ENCODE measurements at regions not wholly inside any gene's neighbourhood (a gene's known extent, or its start where the extent isn't known, plus 50 kb on each side); places are given as distances from the start of the nearest gene placed in this dataset.

DNA sequence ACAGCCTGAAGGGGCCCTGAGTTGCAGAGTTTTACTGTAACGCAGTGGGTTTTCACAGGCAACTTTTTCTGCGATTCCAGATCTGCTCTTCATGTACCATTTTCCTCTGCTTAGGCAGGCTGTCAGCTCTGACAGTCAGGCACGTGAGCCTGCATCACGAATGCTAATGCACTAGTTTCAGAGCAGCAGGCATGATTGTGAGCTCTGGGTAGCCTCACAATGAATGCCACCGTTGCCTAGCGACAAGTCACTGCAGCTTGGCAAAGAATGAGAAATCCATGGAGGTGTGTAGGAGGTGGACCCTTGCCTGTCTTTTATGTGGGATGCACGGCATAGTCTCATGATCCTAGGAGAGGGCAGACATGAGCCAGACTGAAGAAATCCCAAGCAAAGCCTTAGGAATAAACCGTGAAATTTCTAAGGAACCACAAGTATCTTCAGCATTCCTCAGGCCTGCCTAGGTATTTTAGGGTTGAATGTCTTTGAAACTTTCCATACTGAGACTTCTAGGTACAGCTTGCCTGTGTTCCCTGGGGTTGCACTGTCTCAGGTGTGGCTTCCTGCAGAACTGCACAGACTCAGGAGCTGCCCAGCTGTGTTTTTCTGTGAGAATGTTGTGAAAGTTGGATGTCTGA is 774.7 kb upstream of the TSPY4 start:
- DNase-seq (ENCODE audit: low read depth), result no peak

DNA sequence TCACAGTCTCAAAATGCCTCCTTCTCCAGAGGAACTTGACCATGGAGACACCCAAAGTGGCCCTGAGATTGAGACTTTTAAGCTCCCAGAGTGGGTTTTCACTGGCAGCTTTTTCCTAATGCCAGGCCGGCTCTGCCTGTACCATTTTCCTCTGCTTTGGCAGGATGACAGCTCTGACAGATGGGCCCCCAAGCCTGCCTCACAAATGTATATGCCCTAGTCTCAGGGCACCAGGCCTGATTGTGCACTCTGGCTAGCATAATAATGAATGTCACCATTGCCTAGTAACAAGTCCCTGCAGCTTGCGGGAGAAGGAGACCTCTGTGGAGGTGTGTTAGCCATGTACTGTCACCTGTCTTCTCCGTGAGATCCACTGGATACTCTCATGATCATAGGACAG is 772.8 kb upstream of the TSPY4 start:
- no peak for DNase-seq (ENCODE audit: low read depth)

DNA sequence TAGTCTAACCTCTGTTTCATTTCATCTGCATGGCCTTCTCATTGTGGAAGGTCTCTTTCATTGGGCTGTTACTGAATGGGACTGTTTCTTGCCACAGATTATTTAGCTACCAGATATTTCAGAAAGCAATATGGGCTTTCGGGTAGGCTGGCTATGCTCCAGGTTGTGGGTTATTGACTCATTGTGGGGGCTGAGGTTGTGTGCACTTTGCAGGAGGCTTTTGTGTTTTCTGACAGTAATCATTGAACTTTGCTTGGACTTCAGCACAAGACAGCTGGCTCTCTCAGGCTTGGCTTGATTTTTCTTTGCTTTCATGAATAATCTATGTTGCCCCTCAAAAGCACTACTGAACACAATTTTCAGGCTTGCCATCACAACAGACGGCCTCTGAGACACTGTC is 771.1 kb upstream of the TSPY4 start:
- no peak for DNase-seq (ENCODE audit: low read depth)

DNA sequence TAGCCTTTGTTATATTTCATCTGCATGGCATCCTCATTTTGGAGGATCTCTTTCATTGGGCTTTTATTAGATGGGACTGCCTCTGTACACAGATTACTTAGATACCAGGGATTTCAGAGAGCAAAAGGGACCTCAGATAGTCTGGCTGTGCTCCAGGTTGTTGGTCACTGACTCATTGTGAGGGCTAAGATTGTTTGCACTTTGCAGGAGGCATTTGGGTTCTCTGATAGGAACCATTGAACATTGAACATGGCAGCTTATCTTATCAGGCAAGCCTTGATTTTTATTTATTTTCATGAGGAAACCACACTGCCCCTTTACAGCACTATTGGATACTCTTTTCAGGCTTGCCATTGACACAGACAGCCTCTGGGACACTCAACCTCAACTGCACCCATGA is 766.9 kb upstream of the TSPY4 start:
- DNase-seq (ENCODE audit: low read depth), result no peak

DNA sequence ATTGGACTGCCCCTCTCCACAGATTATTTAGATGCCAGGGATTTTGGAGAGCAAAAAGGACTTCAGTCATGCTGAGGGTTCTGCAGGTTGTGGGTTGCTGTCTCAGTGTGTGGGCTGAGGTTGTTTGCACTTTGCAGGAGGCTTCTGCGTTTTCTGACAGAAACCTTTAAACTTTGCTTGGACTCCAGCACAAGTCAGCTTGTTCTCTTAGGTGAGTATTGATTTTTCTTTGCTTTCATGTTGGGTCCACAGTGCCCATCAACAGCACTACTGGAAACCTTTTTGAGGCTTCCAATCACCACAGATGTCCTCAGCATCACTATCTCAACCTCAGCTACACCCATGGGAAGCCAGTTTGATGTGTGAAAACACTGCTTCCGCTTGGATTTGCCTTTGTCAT is 764.3 kb upstream of the TSPY4 start:
- no peak for DNase-seq (ENCODE audit: low read depth)

DNA sequence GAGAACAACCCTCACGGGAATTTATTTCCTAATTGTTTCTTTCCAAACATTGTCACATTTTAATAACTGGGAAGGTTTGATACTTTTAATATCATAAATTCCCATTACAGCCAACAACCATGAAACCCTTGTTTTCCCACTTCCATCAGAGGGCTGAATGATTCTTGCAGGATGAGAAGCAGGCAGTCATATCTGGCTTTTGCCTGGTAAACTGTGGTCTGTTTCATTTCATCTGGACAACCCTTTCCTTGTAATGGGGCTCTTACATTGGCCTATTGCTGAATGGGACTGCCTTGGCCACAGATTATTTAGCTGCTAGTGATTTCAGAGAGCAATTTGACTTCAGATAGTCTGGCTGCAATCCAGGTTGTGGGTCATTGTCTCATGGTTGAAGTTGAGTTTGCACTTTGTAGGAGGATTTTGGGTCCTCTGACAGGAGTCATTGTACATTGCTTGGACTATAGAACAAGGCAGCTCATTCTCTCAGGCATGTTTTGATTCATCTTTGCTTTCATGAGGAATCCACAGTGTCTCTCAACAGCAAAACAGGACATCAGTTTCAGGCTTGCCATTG is 754.9 kb upstream of the TSPY4 start:
- DNase-seq (ENCODE audit: low read depth), result no peak

DNA sequence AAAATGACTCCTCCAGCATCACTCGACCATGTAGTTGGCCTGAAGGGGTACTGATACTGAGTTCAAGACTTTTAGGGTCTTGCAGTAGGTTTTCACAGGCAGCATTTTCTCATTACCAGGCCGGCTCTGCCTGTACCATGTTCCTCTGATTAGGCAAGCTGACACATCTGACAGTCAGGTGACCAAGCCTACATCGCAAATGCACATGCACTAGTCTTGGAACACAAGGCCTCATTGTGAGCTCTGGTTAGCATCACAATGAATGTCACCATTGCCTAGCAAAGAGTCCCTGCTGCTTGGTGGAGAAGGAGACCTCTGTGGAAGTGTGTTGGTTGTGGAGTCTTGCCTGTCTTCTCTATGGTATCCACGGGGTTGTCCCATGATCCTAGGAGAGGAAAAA is 754.1 kb upstream of the TSPY4 start:
- DNase-seq (ENCODE audit: low read depth), result no peak

DNA sequence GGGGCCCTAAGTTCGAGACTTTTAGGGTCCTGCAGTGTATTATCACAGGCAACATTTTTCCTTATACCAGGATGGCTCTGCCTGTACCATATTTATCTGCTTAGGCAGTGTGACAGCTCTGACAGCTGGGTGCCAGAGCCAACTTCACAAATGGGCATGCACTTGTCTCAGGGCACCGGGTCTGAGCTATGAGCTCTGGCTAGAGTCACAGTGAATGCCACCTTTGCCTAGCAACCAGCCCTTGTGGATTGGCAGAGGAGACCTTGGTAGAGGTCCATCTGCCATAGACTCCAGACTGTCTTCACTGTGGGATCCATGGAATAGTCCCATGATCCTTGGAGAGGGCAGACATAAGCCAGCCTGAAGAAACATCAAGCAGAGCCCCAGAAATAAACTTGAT is 746.6 kb upstream of the TSPY4 start:
- no peak for DNase-seq (ENCODE audit: low read depth)

DNA sequence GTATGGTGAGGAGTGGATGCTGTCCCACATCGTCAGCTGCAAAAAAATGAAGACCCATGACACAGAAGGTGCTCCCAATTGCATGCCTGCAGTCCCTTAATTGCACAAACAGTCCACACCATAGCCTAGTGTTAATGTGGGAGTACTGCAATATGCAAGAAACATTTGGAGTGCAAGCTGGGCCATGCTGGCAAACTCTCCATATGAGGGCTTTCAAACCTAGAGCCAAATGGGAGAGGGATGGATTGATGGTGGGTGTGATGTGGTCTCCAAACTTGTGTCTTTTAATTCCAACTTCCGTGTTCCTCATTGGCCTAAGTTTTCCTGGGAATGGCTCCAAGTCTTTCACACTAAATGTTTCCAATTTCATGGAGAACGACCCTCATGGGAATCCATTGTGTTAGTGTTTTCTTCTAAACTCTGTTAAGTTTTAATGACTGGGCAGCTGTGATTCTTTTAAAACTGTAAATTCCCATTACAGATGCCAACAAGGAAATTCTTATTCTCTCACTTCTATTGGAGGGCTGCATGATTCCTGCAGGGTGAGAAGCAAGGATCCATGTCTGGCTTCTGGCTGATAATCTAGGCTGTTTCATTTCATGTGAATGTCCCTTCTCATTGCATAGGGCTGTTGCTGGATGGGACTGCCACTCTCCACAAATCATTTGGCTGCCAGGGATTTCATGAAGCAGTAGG is 745.3 kb upstream of the TSPY4 start:
- no peak for DNase-seq (ENCODE audit: low read depth)

DNA sequence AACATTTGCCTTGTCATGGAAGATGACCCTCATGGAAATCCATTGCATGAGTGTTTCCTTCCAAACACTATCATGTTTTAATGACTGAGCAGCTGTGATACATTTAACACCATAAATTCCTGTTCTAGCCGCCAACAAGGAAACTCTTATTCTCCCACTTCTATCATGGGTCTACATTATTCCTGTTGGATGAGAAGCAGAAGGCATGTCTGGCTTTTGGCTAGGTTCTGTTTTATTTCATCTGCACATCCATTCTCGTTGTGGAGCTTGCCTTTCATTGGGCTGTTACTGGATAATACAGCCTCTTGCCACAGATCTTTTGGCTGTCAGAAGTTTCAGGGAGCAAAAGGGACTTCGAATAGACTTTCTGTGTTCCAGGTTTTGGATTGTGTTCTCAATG is 742.6 kb upstream of the TSPY4 start:
- DNase-seq (ENCODE audit: low read depth), result no peak

DNA sequence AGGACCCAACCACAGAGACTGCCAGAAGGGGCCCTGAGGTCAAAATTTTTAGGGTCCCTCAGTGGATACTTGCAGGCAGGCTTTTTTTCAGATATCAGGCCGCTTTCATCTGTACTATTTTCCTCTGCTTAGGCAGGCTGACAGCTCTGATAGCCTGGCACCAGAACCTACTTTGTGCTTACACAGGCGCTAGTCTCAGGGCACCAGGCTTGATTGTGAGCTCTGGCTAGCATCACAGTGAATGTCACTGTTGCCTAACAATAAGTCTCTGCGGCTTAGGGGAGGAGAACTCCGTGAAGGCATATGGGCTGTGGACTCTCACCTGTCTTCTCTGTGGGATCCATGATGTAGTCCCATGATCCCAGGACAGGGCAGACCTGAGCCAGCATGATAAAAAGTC is 738.1 kb upstream of the TSPY4 start:
- DNase-seq (ENCODE audit: low read depth), result no peak

DNA sequence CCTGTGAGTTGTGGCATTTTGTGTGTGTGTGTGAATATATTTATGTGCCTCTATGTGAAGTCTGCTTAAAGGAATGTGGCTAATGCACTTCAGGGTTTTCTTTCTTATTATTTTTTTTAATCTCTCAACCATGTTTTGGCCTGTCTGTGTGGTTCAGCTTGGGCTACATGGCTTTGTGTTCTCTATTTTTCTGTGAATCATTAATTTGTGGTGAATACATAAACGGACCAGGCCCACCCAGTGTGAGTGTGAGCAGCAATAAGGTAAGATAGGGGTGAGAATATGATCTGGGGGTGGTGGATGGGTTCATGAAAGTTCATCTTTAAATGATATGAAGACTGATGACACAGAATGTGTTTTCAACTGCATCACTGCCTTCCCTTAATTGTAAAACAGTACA is 726.6 kb upstream of the TSPY4 start:
- no peak for DNase-seq (ENCODE audit: low read depth)

DNA sequence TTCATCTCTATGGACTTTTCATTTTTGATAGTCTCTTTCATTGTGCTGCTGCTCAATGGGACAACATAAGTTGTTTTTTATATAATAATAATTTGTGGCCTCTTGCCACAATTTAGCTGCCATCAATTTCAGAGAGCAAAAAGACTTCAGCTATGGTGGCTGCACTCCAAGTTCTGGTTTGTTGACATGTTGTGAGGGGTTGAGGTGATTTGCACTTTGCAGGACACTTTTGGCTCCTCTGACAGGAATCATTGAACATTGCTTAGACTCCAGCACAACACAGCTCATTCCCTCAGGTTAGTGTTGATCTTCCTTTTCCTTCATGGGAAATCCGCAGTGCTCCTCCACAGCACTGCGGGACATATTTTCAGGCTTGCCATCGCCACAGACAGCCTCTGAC is 725.4 kb upstream of the TSPY4 start:
- no peak for DNase-seq (ENCODE audit: low read depth)

DNA sequence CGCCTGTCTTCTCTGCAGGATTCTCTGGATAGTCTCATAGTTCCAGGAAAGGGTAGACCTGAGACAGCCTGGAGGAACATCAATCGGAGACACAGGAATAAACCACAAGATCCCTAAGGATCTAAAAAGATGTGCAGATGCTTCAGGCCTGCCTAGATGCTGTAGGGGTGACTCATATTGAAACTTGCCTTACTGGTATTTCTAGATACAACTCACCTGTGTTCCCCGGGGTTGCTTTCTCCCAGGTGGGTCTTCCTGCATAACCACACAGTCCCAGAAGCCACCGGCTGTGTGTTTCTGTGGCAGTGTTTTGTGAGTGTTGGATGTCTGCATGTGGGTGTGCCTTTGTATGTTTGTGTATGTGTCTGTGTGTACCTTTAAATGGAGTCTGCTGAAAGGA is 719.0 kb upstream of the TSPY4 start:
- no peak for DNase-seq (ENCODE audit: low read depth)

DNA sequence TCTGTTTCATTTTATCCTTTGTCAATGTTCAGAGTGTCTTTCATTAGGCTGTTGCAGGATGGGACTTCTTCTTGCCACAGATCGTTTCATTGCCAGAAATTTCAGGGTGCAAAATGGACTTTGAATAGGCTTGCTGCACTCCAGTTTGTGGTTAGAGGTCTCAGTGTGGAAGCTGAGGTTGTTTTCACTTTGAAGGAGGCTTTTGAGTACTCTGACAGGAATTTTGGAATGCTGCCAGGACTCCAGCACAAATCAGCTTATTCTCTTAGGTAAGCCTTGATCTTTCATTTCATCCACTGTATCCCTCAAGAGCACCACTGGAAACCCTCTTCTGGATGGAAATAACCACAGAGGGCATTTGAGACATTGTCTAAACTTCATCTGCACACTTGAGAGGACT is 715.1 kb upstream of the TSPY4 start:
- DNase-seq (ENCODE audit: low read depth), result no peak

DNA sequence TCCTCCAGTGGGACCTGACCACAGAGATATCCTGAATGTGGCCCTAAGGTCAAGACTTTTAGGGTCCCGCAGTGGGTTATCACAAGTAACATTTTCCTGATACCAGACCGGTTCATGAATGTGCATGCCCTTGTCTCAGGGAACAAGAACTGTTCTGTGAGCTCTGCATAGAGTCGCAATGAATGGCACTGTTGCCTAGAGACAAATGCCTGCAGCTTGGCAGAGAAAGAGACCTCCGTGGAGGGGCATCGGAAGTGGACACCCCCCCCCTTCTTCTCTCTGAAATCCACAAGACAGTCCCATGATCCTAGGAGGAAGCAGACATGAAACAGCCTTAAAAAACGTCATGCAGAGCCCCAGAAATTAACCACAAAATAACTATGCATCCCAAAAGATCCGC is 714.4 kb upstream of the TSPY4 start:
- DNase-seq (ENCODE audit: low read depth), result no peak

DNA sequence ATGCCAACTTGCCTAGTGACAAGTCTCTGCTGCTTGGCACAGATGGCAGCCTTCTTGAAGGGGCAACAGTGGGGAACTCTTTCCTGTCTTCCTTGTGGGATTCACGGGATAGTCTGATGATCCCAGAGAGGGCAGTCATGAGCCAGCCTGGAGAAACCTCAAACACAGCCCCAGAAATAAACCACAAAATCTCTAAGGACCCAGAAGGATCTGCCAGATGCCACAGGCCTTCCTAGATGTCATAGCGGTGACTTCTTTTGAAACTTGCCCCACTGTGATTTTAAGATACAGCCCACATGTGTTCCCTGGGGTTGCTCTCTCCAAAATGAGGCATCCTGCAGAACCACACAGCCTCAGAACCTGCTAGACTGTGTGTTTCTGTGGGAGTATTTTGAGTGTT is 707.6 kb upstream of the TSPY4 start:
- no peak for DNase-seq (ENCODE audit: low read depth)

DNA sequence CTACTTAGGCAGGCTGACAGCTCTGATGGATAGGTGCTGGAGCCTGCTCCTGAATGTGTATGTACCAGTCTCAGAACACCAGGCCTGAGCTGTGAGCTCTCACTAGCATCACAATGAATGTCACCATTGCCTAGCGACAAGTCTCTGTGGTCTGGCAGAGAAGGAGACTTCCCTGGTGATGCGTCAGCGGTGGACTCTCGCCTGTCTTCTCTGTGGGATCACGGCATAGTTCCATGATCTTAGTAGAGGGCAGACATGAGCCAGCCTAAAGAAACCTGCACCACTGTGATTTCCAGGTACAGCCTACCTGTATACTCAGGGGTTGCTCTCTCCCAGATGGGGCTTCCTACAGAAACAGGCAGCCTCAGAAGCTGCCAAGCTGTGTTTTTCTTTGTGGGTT is 699.2 kb upstream of the TSPY4 start:
- DNase-seq (ENCODE audit: low read depth), result no peak

DNA sequence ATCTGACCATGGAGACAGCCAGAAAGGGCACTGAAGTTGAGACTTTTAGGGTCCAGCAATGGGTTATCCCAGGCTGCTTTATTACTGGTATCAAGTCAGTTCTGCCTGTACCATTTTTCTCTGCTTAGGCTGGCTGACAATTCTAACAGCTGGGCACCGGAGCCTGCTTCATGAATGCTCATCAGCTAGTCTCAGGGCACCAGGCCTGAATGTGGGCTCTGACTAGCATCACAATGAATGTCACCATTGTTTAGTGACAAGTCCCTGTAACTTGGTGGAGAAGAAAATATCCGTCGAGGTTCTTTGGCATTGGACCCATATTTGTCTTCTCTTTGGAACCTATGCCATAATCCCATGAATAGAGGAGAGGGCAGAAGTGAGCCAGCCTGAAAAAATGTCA is 692.3 kb upstream of the TSPY4 start:
- no peak for DNase-seq (ENCODE audit: low read depth)

DNA sequence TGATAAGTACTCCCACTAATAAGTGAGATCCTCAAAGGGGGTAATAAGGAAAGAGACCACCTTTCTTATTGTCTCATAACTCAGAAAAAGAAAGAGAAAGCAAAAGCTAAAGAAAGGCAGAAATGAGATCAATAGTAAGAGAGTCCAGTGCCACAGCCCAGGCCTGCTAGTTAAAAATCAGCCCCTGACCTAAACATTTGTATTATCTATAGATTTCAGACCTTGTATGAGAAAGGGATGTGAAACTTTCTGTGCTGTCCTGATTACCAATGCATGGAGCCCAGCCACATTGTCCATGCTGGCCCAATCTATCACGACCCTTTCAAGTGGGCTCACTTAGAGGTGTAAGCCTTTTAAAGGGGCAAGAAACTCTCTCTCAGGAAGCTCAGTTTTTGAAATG is 684.8 kb upstream of the TSPY4 start:
- no peak for DNase-seq (ENCODE audit: low read depth)

DNA sequence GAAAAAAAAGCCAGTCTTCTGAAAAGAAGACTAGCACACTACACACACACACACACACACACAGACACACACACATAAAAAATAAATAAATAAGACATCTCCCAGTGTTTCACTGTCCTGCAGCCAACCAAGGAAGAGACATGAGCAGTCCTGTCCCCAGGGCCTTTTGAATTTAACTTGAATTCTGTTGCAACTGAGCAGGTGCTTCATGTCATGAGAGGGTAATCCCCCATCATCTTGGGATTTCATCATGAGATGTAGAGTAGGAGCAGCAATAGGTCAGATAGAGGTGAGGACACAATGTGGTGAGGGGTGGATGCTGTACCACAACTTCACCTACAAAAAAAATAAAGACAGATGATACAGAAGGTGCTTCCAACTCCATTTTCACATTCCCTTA is 682.2 kb upstream of the TSPY4 start:
- no peak for DNase-seq (ENCODE audit: low read depth)

DNA sequence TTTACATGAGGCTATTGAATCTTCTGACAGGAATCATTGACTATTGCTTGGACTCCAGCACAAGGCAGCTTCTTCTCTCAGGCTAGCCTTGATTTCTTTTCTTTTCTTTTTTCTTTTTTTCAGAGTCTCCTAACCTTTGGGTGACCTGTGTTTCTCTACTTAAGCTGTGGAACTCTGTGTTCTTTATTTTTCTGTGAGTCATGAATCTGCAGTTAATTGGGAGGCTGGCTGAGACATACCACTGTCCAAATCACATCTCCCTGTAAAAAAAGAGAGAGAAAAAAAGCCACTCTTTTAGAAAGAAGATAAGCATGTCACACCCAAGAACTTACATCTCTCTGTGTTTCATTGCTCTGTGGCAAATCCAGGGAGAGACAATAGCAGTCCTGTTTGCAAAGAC is 681.2 kb upstream of the TSPY4 start:
- DNase-seq (ENCODE audit: low read depth), result no peak

DNA sequence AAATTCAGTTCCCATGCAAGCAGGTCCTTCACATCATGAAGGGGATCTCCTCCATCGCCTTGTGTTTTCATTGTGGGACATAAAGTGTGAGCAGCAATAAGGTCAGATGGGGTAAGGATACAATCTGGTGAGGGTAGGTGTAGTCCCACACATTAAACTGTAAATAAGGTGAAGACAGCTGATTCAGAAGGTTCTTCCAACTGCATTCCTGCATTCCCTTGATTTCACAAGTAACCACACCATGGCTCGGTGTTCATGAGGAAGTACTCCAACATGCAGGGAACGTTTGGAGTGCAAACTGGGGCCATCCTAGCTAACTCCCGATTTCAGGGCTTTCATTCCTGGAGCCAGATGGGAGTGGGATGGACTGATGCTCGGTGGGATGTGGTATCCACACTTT is 680.7 kb upstream of the TSPY4 start:
- DNase-seq (ENCODE audit: low read depth), result no peak

DNA sequence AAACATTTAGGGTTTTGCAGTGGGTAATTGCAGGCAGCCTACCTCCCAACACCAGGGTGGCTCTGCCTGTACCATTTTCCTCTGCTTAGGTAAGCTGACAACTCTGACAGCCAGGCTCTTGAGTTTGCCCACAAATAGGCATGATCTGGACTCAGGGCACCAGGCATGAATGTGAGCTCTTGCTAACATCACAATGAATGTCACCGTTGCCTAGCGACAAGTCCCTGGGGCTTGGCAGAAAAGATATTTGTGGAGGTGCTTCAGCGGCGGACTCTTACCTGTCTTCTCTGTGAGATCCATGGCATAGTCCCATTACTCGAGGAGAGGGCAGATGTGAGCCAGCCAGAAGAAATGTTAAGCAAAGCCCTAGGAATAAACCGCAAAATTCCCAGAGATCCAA is 677.5 kb upstream of the TSPY4 start:
- no peak for DNase-seq (ENCODE audit: low read depth)
